NCI-H82 treated with DMSO at 0.1 percent for 48 hours (cell line): ENCODE measurements at regions not wholly inside any gene's neighbourhood (a gene's known extent, or its start where the extent isn't known, plus 50 kb on each side); places are given as distances from the start of the nearest gene placed in this dataset.

Experiments used
- DNase-seq: peaks from one replicate; lab custom pipeline; 2025; ENCODE audit not compliant: unreplicated experiment; lab: John Stamatoyannopoulos, UW

DNA sequence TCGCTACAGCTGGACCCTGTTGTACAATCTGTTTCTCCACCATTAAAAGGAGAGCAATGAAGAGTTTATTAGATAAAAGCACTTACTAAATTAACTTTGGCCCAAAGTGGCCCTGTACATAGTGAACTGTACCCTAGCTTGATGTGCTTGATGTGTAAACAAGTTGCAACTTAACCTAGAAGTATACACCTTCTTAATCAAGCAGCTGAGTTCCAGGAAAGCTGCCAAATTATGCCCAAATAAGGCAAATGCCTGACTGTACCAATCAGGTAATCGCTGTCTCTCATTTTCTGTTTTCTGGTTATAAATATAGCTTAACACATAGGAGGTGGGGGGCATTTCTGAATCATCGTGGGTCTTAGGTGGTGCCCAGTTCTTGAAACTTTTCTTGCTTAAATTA is 704.8 kb upstream of the CBLB start:
- no peak for DNase-seq

GRCh38 chr3:106575029-106575428 is 706.2 kb upstream of the CBLB start:
- DNase-seq = no peak

DNA sequence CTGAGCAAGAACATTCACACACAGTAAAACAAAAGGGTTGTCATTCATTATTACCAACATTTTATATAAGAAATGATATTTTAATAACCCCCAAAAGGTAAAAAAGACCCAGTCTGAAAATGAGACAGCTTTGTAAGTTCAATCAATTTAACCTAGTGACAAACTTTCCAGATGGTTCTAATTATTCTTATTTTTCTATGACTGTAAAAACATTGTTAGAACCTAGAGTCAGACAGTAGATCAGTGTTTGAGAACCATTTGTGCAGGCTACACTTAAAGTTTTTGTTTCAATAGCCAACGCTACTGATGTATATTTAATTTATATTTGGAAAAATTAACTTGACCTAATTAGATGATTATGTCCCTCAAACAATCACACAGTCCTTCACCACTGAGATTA is 708.4 kb upstream of the CBLB start:
- DNase-seq = no peak

- DNase-seq = no peak
Measured at GRCh38 chr3:106578911-106579310, 710.1 kb upstream of the CBLB start.

GRCh38 chr3:106582151-106582550 is 713.3 kb upstream of the CBLB start:
- no peak for DNase-seq

GRCh38 chr3:106587551-106587950 is 718.7 kb upstream of the CBLB start:
- DNase-seq = no peak

DNA sequence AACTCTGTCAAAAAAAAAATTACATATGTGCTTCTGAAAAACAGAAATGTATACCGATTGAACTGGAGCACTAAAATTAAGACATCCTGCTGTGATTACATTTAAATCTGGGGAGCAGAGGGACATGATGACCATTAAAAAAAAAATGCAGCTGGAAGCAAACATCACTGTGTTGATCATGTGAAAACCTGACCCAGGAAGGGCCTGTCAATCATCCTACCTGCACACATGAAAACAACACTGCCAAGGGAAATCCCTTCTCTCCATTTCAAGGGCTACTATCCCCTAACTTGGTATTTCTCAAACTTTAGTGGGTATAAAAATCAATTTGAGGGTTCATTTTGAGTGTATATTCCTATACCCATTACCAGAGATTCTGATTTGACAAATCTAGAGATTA is 719.9 kb upstream of the CBLB start:
- DNase-seq = no peak

- no peak for DNase-seq
Measured at GRCh38 chr3:106589311-106589942, 720.6 kb upstream of the CBLB start.

GRCh38 chr3:106590216-106590615 is 721.4 kb upstream of the CBLB start:
- DNase-seq = peak; percentile 33

GRCh38 chr3:106593381-106593780 is 724.6 kb upstream of the CBLB start:
- DNase-seq = no peak

DNA sequence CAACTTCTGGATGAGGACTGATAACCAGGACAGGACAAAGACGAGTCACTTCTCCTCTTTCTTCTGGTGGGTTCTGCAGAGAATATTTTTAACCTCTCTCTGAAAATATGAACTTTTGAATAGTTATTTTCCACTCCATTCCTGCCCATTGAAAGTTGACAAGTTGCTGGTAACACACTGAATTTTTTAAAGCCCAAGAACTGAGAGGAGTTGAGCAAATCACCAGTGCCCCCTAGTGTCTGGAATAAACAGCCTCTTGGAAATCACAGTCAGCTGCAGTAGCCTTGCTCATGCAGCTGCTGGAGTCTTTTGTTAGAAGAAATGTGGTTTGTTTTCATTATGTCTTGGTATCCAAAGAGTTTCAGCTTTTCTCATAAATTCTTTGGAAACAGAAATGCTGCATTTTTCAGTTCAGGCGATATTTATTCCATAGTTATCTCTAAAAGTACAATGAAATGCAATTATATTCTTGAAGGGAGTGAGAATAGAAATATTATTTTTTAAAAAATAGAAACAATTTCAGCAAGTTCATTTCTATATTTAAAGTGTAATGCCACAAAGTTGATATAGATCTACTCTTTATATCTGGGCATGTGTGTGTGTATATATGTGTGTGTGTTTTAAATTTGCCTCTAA is 741.0 kb upstream of the CBLB start:
- DNase-seq = peak; percentile 78

DNA sequence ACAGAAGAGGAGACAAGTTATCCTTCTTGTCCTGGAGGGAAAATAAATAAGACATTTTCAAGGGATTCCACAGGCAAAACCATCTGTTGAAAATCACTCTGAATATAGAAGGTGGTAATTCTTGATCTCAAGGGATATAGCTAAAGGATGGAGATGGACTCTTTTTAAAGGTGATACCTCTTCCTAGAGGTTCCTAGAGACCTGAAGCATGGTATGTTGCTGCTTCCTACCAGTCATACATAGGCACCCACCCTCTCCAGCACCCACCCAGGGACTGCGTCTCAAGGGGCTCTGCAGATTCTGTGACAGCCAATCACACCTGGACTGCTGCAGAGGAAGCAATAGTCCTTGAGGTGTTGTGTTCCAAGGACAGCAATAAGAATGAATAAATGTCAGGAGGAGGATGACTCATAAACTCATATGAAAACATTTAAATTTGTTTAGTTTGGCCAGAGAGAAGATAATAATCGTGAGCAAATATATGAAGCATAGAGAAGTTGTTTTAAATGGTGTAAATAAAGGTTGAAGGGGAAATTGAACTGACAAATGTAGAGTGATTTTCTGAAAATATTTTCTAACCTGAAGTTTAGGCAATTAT is 741.6 kb upstream of the CBLB start:
- DNase-seq = no peak

DNA sequence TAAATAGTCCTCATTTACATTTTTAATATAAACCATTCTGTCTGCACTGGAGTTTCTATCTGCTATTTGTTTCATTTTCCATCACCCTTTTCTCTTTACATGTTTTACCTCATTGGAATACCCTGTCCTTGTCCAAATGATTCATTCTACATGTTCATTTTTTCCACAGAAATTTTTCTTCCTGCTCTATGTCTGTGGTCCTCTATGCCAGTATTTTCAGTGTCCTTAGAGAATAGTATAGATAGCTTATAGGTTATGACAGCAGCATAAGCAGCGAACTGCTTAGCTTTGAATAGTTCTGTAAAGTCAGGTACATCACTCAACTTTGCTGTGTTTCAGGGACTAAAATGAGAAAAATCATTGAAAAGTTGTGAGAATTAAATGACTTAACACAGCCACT is 742.3 kb upstream of the CBLB start:
- DNase-seq = no peak

DNA sequence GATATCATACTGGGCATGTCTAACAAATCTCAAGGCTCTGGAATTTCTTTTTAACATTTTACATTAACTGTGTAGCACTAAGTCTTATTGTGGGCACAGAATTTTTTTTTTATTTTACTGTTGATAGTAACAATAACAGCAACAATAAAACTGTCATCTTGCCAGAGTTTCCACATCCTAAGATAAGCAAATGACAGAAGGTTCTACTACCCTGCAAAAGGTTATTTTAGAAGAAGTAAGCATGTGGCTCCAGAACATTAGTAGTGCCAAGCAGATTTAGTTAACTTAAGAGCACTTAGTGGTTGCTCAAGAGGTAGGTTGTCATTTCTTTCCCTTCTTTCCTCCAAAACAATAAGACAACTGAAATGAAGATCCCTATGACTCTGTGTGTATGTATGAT is 743.0 kb upstream of the CBLB start:
- no peak for DNase-seq

DNA sequence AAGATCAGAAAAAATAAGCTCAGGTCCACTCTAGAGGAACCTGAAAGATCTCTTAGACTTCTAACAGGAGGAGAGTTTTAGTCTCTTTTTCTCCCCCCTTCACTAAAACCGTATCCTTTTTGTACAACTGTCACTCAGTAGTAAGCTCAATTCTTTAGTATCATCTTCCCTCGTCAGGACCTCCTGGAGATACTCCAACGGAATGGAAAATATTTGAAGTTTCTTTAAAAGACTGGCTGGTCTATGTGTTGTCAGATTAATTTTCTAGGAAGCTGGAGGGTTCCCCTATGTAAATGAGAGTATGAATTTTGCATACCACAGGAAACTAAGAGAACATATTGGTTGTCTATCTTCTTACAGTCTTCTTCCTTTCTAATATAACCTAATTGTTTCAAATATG is 747.7 kb upstream of the CBLB start:
- DNase-seq = no peak

DNA sequence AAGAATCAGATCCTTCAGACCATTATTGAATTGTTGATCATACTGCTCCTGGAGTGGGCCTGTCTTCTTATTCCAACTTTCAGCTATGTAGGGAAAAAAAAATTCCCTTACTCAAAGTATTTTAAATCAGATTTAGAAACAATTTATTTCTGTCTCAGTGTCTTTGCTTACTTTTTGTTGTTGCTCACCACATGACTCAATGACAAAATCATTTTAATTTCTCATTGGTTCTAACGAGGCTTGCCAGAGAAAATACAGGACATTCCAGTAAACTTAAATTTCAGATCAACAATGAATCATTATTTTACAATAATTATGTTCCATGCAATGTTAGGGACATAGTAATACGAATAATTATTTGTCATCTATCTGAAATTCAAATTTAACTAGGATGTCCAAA is 748.5 kb upstream of the CBLB start:
- DNase-seq = no peak

GRCh38 chr3:106620646-106621045 is 751.8 kb upstream of the CBLB start:
- no peak for DNase-seq

- DNase-seq = no peak
Measured at GRCh38 chr3:106624154-106624553, 753.1 kb upstream of the CCDC54 start.

GRCh38 chr3:106628407-106628806 is 748.8 kb upstream of the CCDC54 start:
- no peak for DNase-seq

GRCh38 chr3:106629215-106629832 is 747.9 kb upstream of the CCDC54 start:
- DNase-seq = no peak

GRCh38 chr3:106631373-106632108 is 745.7 kb upstream of the CCDC54 start:
- no peak for DNase-seq

- DNase-seq = no peak
Measured at GRCh38 chr3:106635271-106635670, 742.0 kb upstream of the CCDC54 start.
